CD14-positive monocyte (primary cell): ENCODE measurements at regions not wholly inside any gene's neighbourhood (a gene's known extent, or its start where the extent isn't known, plus 50 kb on each side); places are given as distances from the start of the nearest gene placed in this dataset.

Experiments used
- DNase-seq, 3 donors: peaks; one replicate each; pipeline ENCODE4 v3.0.0-alpha.2; 2011 to 2022
- H2AFZ ChIP-seq: 2 replicates; pipeline ENCODE4 v1.6.0; 2012; ENCODE audit warnings: mild to moderate bottlenecking, low read depth, low read length, inconsistent platforms; ENCODE audit not compliant: insufficient read depth, poor library complexity, severe bottlenecking
- H3K27ac ChIP-seq, 2 donors: 1 replicate in 1 of 2; 2 replicates in 1 of 2; pipeline ENCODE4 v1.5.1; 2012 to 2013; ENCODE audit warnings: low read length in 2 of 2, control low read depth in 1 of 2, inconsistent platforms in 1 of 2, low read depth in 1 of 2, mild to moderate bottlenecking in 1 of 2
- H3K27me3 ChIP-seq, 2 donors: one replicate each; pipeline versions ENCODE4 v1.6.0 to v1.6.1; 2011 to 2013; ENCODE audit warnings: low read length in 2 of 2; ENCODE audit not compliant: control insufficient read depth in 2 of 2, insufficient read depth in 2 of 2
- H3K36me3 ChIP-seq, 2 donors: replicated peaks in 1 of 2; 1 replicate in 1 of 2; 2 replicates in 1 of 2; pipeline versions ENCODE4 v1.5.1 to v1.6.1; 2012 to 2013; ENCODE audit warnings: low read length in 2 of 2, control low read depth in 1 of 2, inconsistent platforms in 1 of 2, mild to moderate bottlenecking in 1 of 2; ENCODE audit not compliant: insufficient read depth in 2 of 2, control insufficient read depth in 1 of 2
- H3K4me1 ChIP-seq, 2 donors: 1 replicate in 1 of 2; 2 replicates in 1 of 2; pipeline versions ENCODE4 v1.5.1 to v1.6.1; 2012 to 2013; ENCODE audit warnings: low read length in 2 of 2, control low read depth in 1 of 2, inconsistent platforms in 1 of 2, mild to moderate bottlenecking in 1 of 2, moderate library complexity in 1 of 2; ENCODE audit not compliant: insufficient read depth in 2 of 2, control insufficient read depth in 1 of 2
- H3K4me2 ChIP-seq: replicated peaks from 2 replicates; pipeline ENCODE3; 2012; ENCODE audit warnings: low read length, moderate library complexity, mild to moderate bottlenecking; ENCODE audit not compliant: poor library complexity, severe bottlenecking; ENCODE audit errors: extremely low read depth
- H3K4me3 ChIP-seq, 3 experiments: fragments of 200-600 bp in 1 of 3; sonication (generic) in 1 of 3; replicated peaks in 1 of 3; 1 replicate in 2 of 3; 2 replicates in 1 of 3; pipeline ENCODE4 v1.5.1; 2011 to 2013; ENCODE audit warnings: low read length in 3 of 3, mild to moderate bottlenecking in 3 of 3, control low read depth in 2 of 3, low read depth in 2 of 3, inconsistent platforms in 1 of 3, moderate library complexity in 1 of 3
- H3K79me2 ChIP-seq: 2 replicates; pipeline ENCODE4 v1.6.0; 2012; ENCODE audit warnings: mild to moderate bottlenecking, control low read depth, inconsistent platforms, low read length, moderate library complexity; ENCODE audit not compliant: insufficient read depth
- H3K9ac ChIP-seq: 2 replicates; pipeline ENCODE4 v1.6.0; 2017; ENCODE audit warnings: low read length, mild to moderate bottlenecking; ENCODE audit not compliant: insufficient read depth, poor library complexity, severe bottlenecking
- H3K9me3 ChIP-seq, 2 donors: replicated peaks in 1 of 2; 1 replicate in 1 of 2; 2 replicates in 1 of 2; pipeline versions ENCODE4 v1.5.1 to v1.6.1; 2012 to 2013; ENCODE audit warnings: low read length in 2 of 2, control low read depth in 1 of 2; ENCODE audit not compliant: control insufficient read depth in 1 of 2, insufficient read depth in 1 of 2
- H4K20me1 ChIP-seq: 2 replicates; pipeline ENCODE4 v1.6.0; 2012; ENCODE audit warnings: mild to moderate bottlenecking, low read length, control low read depth, moderate library complexity; ENCODE audit not compliant: insufficient read depth
- H3K27ac Mint-ChIP-seq, 7 donors: one replicate each; pipeline ENCODE4 v1.8.0; 2020; ENCODE audit warnings: mild to moderate bottlenecking in 7 of 7, mixed read lengths in 7 of 7, moderate library complexity in 6 of 7, inconsistent platforms in 2 of 7
- H3K27me3 Mint-ChIP-seq, 3 donors: one replicate each; pipeline ENCODE4 v1.8.0; 2021 to 2022; ENCODE audit warnings: low read depth in 3 of 3, mild to moderate bottlenecking in 3 of 3, mixed read lengths in 3 of 3, moderate library complexity in 3 of 3, inconsistent platforms in 1 of 3
- H3K36me3 Mint-ChIP-seq, 2 donors: one replicate each; pipeline ENCODE4 v1.8.0; 2020; ENCODE audit warnings: mixed read lengths in 2 of 2, inconsistent platforms in 1 of 2, mild to moderate bottlenecking in 1 of 2
- H3K4me1 Mint-ChIP-seq: one replicate; pipeline ENCODE4 v1.8.0; 2020; ENCODE audit warnings: mild to moderate bottlenecking, mixed read lengths
- H3K4me3 Mint-ChIP-seq, 2 donors: one replicate each; pipeline ENCODE4 v1.8.0; 2020; ENCODE audit warnings: mild to moderate bottlenecking in 2 of 2, mixed read lengths in 2 of 2, moderate library complexity in 1 of 2
- H3K9me3 Mint-ChIP-seq, 7 donors: one replicate each; pipeline ENCODE4 v1.8.0; 2020 to 2022; ENCODE audit warnings: mixed read lengths in 7 of 7, mild to moderate bottlenecking in 6 of 7, moderate library complexity in 6 of 7, inconsistent platforms in 2 of 7
- WGBS: methylation state at CpG from one replicate; pipeline ENCODE4 v1.1.5; 2013; ENCODE audit warnings: missing lambda C conversion rate; ENCODE audit not compliant: insufficient coverage; 5-methylcytosine and 5-hydroxymethylcytosine counted together
- intact Hi-C, 2 donors: fragments of 100-400 bp; cut with micrococcal nuclease; formaldehyde crosslinking; loops; one replicate each; pipeline versions ENCODE4 v1.15.0 to v1.15.1; 2023
- TF ChIP-seq, protein P1 (sequence below): fragments of 200-600 bp; IDR thresholded peaks from one replicate; pipeline ENCODE4 v1.8.0; 2022; ENCODE audit warnings: antibody characterized with exemption, mild to moderate bottlenecking

DNA sequence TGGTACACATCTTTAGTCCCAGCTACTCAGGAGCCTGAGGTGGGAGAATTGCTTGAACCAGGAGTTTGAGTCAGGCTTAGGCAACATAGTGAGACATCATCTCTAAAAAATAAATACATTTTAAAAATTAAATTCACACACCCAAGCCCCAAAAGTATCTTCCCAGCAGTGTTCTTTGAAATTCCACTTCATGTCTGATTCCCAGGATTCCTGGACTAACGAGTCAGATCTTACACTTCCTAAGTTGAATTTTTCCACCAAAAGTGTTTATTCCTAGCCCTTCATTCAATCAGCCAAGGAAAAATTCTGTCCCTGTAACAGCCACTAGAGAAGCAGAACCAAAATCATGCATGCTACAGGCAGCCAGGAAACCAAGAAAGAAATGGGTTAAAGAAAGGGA is 970.9 kb downstream of the EFNA5 start:
- Histone ChIP-seq H3K9me3 (peaks cover 0 to 2% of the 10 kb centered on the region in 2 donors), H3K27ac (no peak overlapping the region), H3K27me3 (no peaks in the 10 kb centered on the region), H3K9ac (no peak overlapping the region), H2AFZ (no peak overlapping the region), H3K4me1 (no peaks in the 10 kb centered on the region), H3K79me2 (no peaks in the 10 kb centered on the region), H4K20me1 (no peaks in the 10 kb centered on the region), H3K36me3 (no peaks in the 10 kb centered on the region), H3K4me3 (no peak overlapping the region), H3K4me2 (no peak overlapping the region)
- Mint-ChIP-seq H3K9me3 (peaks cover 0 to 11% (median 5%) of the 10 kb centered on the region in 7 donors), H3K36me3 (no peaks in the 10 kb centered on the region), H3K27ac (no peak overlapping the region), H3K4me3 (no peak overlapping the region), H3K27me3 (peaks cover 0 to 4% (median 0%) of the 10 kb centered on the region in 3 donors), H3K4me1 (no peaks in the 10 kb centered on the region)
- intact Hi-C loops, result no loop called here
- DNase-seq, result no peak
- 90% methylated on average over 1 of the region's 1 CpG for WGBS
- TF ChIP-seq, protein P1, sequence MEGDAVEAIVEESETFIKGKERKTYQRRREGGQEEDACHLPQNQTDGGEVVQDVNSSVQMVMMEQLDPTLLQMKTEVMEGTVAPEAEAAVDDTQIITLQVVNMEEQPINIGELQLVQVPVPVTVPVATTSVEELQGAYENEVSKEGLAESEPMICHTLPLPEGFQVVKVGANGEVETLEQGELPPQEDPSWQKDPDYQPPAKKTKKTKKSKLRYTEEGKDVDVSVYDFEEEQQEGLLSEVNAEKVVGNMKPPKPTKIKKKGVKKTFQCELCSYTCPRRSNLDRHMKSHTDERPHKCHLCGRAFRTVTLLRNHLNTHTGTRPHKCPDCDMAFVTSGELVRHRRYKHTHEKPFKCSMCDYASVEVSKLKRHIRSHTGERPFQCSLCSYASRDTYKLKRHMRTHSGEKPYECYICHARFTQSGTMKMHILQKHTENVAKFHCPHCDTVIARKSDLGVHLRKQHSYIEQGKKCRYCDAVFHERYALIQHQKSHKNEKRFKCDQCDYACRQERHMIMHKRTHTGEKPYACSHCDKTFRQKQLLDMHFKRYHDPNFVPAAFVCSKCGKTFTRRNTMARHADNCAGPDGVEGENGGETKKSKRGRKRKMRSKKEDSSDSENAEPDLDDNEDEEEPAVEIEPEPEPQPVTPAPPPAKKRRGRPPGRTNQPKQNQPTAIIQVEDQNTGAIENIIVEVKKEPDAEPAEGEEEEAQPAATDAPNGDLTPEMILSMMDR, result no peak

- Mint-ChIP-seq H3K27me3 (peaks cover 0 to 4% (median 0%) of the 10 kb centered on the region in 3 donors), H3K4me1 (no peaks in the 10 kb centered on the region), H3K36me3 (no peaks in the 10 kb centered on the region), H3K27ac (no peak overlapping the region), H3K9me3 (peaks cover 0 to 11% (median 5%) of the 10 kb centered on the region in 7 donors), H3K4me3 (no peak overlapping the region)
- H2AFZ ChIP-seq, result no peak overlapping the region
- H3K4me2 ChIP-seq, result no peak overlapping the region
- no peaks in the 10 kb centered on the region for H4K20me1 ChIP-seq
- no peak overlapping the region for H3K9ac ChIP-seq
- TF ChIP-seq, protein P1, result no peak
- H3K27ac ChIP-seq, result no peak overlapping the region
- no peaks in the 10 kb centered on the region for H3K36me3 ChIP-seq
- DNase-seq, result no peak
- H3K79me2 ChIP-seq, result no peaks in the 10 kb centered on the region
- no peak overlapping the region for H3K4me3 ChIP-seq
- no peaks in the 10 kb centered on the region for H3K4me1 ChIP-seq
- 77% methylated on average over 3 of the region's 6 CpGs for WGBS
- no peaks in the 10 kb centered on the region for H3K27me3 ChIP-seq
- intact Hi-C loops, result no loop called here
- H3K9me3 ChIP-seq, result peaks cover 0 to 2% of the 10 kb centered on the region in 2 donors
Measured at GRCh38 chr5:106699198-106699597, 971.5 kb downstream of the EFNA5 start.
